H9 (cell line): ENCODE measurements at regions not wholly inside any gene's neighbourhood (a gene's known extent, or its start where the extent isn't known, plus 50 kb on each side); places are given as distances from the start of the nearest gene placed in this dataset.

Experiments used
- DNase-seq: peaks from one replicate; pipeline ENCODE4 v3.0.0-alpha.2; 2017
- H2AFZ ChIP-seq: one replicate; pipeline ENCODE4 v1.6.1; 2013; ENCODE audit warnings: mild to moderate bottlenecking, low read length, control low read depth, moderate library complexity
- H2AK5ac ChIP-seq: 2 replicates; pipeline ENCODE4 v1.6.1; 2013; ENCODE audit warnings: low read length, control low read depth, mixed read lengths; ENCODE audit not compliant: insufficient read length
- H2BK120ac ChIP-seq: one replicate; pipeline ENCODE4 v1.6.1; 2013; ENCODE audit warnings: low read depth, mild to moderate bottlenecking, low read length, control low read depth, inconsistent platforms; ENCODE audit not compliant: poor library complexity, severe bottlenecking
- H2BK12ac ChIP-seq: 2 replicates; pipeline ENCODE4 v1.6.1; 2013; ENCODE audit warnings: low read length, control low read depth, mixed read lengths, low read depth; ENCODE audit not compliant: insufficient read length
- H2BK15ac ChIP-seq: 2 replicates; pipeline ENCODE4 v1.6.1; 2013; ENCODE audit warnings: low read depth, low read length, control low read depth
- H2BK20ac ChIP-seq: one replicate; pipeline ENCODE4 v1.6.1; 2013; ENCODE audit warnings: low read depth, mild to moderate bottlenecking, low read length, control low read depth, inconsistent platforms; ENCODE audit not compliant: poor library complexity, severe bottlenecking
- H2BK5ac ChIP-seq: 2 replicates; pipeline ENCODE4 v1.6.1; 2013; ENCODE audit warnings: low read length, control low read depth, mixed read lengths; ENCODE audit not compliant: insufficient read length
- H3K14ac ChIP-seq: 2 replicates; pipeline ENCODE4 v1.6.1; 2013; ENCODE audit warnings: low read length, control low read depth; ENCODE audit not compliant: insufficient read depth
- H3K18ac ChIP-seq: 2 replicates; pipeline ENCODE4 v1.6.1; 2013; ENCODE audit warnings: low read depth, mild to moderate bottlenecking, mixed read lengths, low read length, control low read depth; ENCODE audit not compliant: insufficient read length
- H3K23ac ChIP-seq: 2 replicates; pipeline ENCODE4 v1.6.1; 2013; ENCODE audit warnings: low read length, control low read depth, mixed read lengths, low read depth; ENCODE audit not compliant: insufficient read length
- H3K23me2 ChIP-seq: 2 replicates; pipeline ENCODE4 v1.6.1; 2013; ENCODE audit warnings: low read depth, mild to moderate bottlenecking, mixed read lengths, low read length, control low read depth; ENCODE audit not compliant: insufficient read length, poor library complexity, severe bottlenecking
- H3K27ac ChIP-seq: 2 replicates; pipeline ENCODE4 v1.5.1; 2013; ENCODE audit warnings: low read length, control low read depth, mixed read lengths, low read depth; ENCODE audit not compliant: insufficient read length
- H3K27me3 ChIP-seq: 2 replicates; pipeline ENCODE4 v1.6.1; 2013; ENCODE audit warnings: low read length, control low read depth, inconsistent platforms; ENCODE audit not compliant: insufficient read depth
- H3K4ac ChIP-seq: 2 replicates; pipeline ENCODE4 v1.6.1; 2013; ENCODE audit warnings: low read depth, mild to moderate bottlenecking, control low read depth, inconsistent platforms, low read length, moderate library complexity
- H3K4me1 ChIP-seq: 2 replicates; pipeline ENCODE4 v1.6.1; 2013; ENCODE audit warnings: low read length, control low read depth, inconsistent platforms; ENCODE audit not compliant: insufficient read depth
- H3K4me2 ChIP-seq: 2 replicates; pipeline ENCODE4 v1.6.1; 2013; ENCODE audit warnings: low read length, control low read depth, mixed read lengths; ENCODE audit not compliant: insufficient read length, insufficient read depth
- H3K56ac ChIP-seq: 2 replicates; pipeline ENCODE4 v1.6.1; 2013; ENCODE audit warnings: low read depth, mild to moderate bottlenecking, mixed read lengths, low read length, control low read depth; ENCODE audit not compliant: insufficient read length
- H3K79me1 ChIP-seq: 2 replicates; pipeline ENCODE4 v1.6.1; 2013; ENCODE audit warnings: low read depth, mild to moderate bottlenecking, moderate library complexity, low read length, control low read depth, inconsistent platforms; ENCODE audit not compliant: insufficient read depth, poor library complexity, severe bottlenecking
- H3K79me2 ChIP-seq: 2 replicates; pipeline ENCODE4 v1.6.1; 2013; ENCODE audit warnings: low read length, control low read depth, inconsistent platforms; ENCODE audit not compliant: insufficient read depth
- H3K9ac ChIP-seq: 2 replicates; pipeline ENCODE4 v1.6.1; 2013; ENCODE audit warnings: low read length, control low read depth, mixed read lengths; ENCODE audit not compliant: insufficient read length; ENCODE audit errors: extremely low read depth
- H3K9me3 ChIP-seq: one replicate; pipeline ENCODE4 v1.6.1; 2013; ENCODE audit warnings: low read depth, low read length, inconsistent platforms; ENCODE audit not compliant: control insufficient read depth
- H3T11ph ChIP-seq: one replicate; pipeline ENCODE4 v1.6.1; 2013; ENCODE audit warnings: mild to moderate bottlenecking, low read length, control low read depth, inconsistent platforms
- H4K20me1 ChIP-seq: one replicate; pipeline ENCODE4 v1.6.1; 2013; ENCODE audit not compliant: control insufficient read depth, insufficient read length, insufficient read depth
- H4K5ac ChIP-seq: 2 replicates; pipeline ENCODE4 v1.6.1; 2013; ENCODE audit warnings: low read depth, mild to moderate bottlenecking, mixed read lengths, low read length, control low read depth; ENCODE audit not compliant: insufficient read length
- H4K8ac ChIP-seq: replicated peaks from 2 replicates; pipeline ENCODE4 v1.6.1; 2013; ENCODE audit warnings: low read length, control low read depth, mixed read lengths, low read depth; ENCODE audit not compliant: insufficient read length
- H4K91ac ChIP-seq: 2 replicates; pipeline ENCODE4 v1.6.1; 2013; ENCODE audit warnings: low read depth, mild to moderate bottlenecking, moderate library complexity, mixed read lengths, low read length, control low read depth; ENCODE audit not compliant: insufficient read length
- H3K27ac Mint-ChIP-seq, 3 experiments: 2 replicates in 2 of 3; 3 replicates in 1 of 3; pipeline ENCODE4 v1.8.0; 2020 to 2021; ENCODE audit warnings: mixed read lengths in 3 of 3, mild to moderate bottlenecking in 1 of 3, moderate library complexity in 1 of 3
- H3K27me3 Mint-ChIP-seq: 2 replicates; pipeline ENCODE4 v1.8.0; 2021; ENCODE audit warnings: low read depth, mild to moderate bottlenecking, moderate library complexity, mixed read lengths
- H3K36me3 Mint-ChIP-seq, 3 experiments: 2 replicates in 2 of 3; 3 replicates in 1 of 3; pipeline ENCODE4 v1.8.0; 2020 to 2021; ENCODE audit warnings: low read depth in 3 of 3, mixed read lengths in 3 of 3; ENCODE audit not compliant: insufficient read depth in 1 of 3
- H3K4me1 Mint-ChIP-seq, 2 experiments: 2 replicates each; pipeline ENCODE4 v1.8.0; 2020; ENCODE audit warnings: mixed read lengths in 2 of 2
- H3K4me3 Mint-ChIP-seq, 2 experiments: 2 replicates in 1 of 2; 3 replicates in 1 of 2; pipeline ENCODE4 v1.8.0; 2020 to 2021; ENCODE audit warnings: mild to moderate bottlenecking in 2 of 2, mixed read lengths in 2 of 2, moderate library complexity in 1 of 2
- H3K9me3 Mint-ChIP-seq, 2 experiments: 2 replicates in 1 of 2; 3 replicates in 1 of 2; pipeline ENCODE4 v1.8.0; 2020; ENCODE audit warnings: mild to moderate bottlenecking in 2 of 2, mixed read lengths in 2 of 2, moderate library complexity in 1 of 2
- WGBS: extraction: QIAGEN DNeasy Blood & Tissue Kit; methylation state at CpG from one replicate; pipeline ENCODE4 v1.1.7; 2013; ENCODE audit warnings: missing lambda C conversion rate, low lambda C conversion rate, mixed read lengths; ENCODE audit not compliant: insufficient read length; ENCODE audit errors: extremely low coverage; 5-methylcytosine and 5-hydroxymethylcytosine counted together
- TF ChIP-seq, protein P1 (sequence below): fragments of 200-600 bp; sonication (generic); conservative IDR thresholded peaks from 3 replicates; pipeline ENCODE4 v1.8.0; 2021; ENCODE audit warnings: antibody characterized with exemption, mild to moderate bottlenecking

DNA sequence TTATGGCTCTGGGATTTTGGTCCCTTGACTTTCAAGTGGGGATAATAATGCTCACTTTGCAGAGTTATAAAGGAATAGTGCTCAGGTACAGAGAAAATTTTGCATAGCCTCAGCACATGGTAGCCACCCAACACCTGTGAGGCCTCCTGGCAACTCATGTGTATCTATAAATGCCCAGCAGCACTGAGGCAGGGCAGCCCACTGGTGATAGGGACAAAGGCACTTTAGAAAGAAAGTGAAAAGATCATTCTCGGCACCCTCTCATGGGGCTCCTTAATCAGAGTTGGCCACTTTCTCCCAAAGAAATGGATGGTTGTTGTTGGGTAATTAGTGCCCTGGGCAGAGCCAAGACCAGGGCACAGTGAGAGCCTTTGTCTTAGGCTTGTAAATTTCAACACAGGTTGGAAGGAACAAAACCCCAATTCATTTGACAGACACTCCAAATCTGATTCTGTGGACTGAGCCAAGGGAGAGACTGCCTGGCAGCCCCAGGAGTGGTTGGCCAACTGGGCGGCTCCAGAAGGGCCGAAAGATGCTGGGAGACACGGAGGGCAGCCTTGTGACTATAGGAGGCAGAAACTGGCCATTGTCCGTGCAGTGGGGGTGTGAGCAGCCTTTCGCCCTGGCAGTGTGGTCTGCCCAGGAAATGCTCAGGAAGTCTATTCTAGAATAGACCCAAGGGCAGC lies 213.2 kb upstream of the RGMA start:
- Histone ChIP-seq H3K79me2 (no peaks in the 10 kb centered on the region), H4K8ac (no peak overlapping the region), H4K91ac (no peak overlapping the region), H3T11ph (no peak overlapping the region), H3K27ac (no peak overlapping the region), H2BK120ac (no peak overlapping the region), H3K18ac (no peak overlapping the region), H3K4me1 (no peaks in the 10 kb centered on the region), H2AK5ac (no peak overlapping the region), H4K20me1 (no peaks in the 10 kb centered on the region), H3K79me1 (no peaks in the 10 kb centered on the region), H2BK20ac (no peak overlapping the region), H4K5ac (no peak overlapping the region), H3K9ac (no peak overlapping the region), H2BK15ac (no peak overlapping the region), H2BK12ac (no peak overlapping the region), H3K4me2 (no peak overlapping the region), H2BK5ac (no peak overlapping the region), H3K27me3 (no peaks in the 10 kb centered on the region), H3K4ac (no peak overlapping the region), H3K9me3 (no peaks in the 10 kb centered on the region), H3K23ac (no peak overlapping the region), H3K23me2 (no peaks in the 10 kb centered on the region), H3K14ac (no peak overlapping the region), H2AFZ (no peak overlapping the region), H3K56ac (no peak overlapping the region)
- H3K36me3 Mint-ChIP-seq, result no peaks in the 10 kb centered on the region
- peaks cover 6 to 10% of the 10 kb centered on the region in 2 experiments for H3K4me1 Mint-ChIP-seq
- H3K27ac Mint-ChIP-seq, result no peak overlapping the region; a peak in 1 of 7 replicates
- no CpG with 5 or more reads among the region's 6 CpGs for WGBS
- TF ChIP-seq, protein P1, sequence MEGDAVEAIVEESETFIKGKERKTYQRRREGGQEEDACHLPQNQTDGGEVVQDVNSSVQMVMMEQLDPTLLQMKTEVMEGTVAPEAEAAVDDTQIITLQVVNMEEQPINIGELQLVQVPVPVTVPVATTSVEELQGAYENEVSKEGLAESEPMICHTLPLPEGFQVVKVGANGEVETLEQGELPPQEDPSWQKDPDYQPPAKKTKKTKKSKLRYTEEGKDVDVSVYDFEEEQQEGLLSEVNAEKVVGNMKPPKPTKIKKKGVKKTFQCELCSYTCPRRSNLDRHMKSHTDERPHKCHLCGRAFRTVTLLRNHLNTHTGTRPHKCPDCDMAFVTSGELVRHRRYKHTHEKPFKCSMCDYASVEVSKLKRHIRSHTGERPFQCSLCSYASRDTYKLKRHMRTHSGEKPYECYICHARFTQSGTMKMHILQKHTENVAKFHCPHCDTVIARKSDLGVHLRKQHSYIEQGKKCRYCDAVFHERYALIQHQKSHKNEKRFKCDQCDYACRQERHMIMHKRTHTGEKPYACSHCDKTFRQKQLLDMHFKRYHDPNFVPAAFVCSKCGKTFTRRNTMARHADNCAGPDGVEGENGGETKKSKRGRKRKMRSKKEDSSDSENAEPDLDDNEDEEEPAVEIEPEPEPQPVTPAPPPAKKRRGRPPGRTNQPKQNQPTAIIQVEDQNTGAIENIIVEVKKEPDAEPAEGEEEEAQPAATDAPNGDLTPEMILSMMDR, result no peak
- H3K4me3 Mint-ChIP-seq, result no peak overlapping the region
- no peak for DNase-seq
- peaks cover 12% of the 10 kb centered on the region; the same call in 1 of the 2 replicates for H3K27me3 Mint-ChIP-seq
- no peaks in the 10 kb centered on the region; a peak in 1 of 5 replicates for H3K9me3 Mint-ChIP-seq
